HG03103 (cell line): ENCODE measurements at regions not wholly inside any gene's neighbourhood (a gene's known extent, or its start where the extent isn't known, plus 50 kb on each side); places are given as distances from the start of the nearest gene placed in this dataset.

Experiments used
- ATAC-seq: cut with Tn5 transposase; IDR thresholded peaks from one replicate; pipeline ENCODE4 v1.9.1; 2021; ENCODE audit warnings: low read depth; ENCODE audit not compliant: unreplicated experiment

DNA sequence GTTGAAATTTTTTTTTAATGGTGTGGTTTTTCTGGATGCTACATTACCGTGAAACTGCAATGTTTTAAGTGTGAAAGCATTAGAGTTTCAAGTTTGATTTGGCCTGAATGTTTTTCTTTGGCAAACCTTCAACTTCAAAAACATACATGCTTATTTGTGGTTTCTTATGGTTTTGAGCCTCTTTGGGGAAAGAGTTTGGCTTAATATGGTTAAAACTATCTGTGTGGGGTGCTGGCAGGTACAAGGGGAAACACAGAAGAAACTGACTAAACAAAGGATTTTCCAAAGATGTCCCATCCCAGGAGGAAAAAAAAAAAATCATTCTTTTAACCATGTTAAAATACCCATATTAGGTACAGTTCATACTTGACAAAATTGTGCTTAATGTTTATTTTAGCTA, 121.1 kb downstream of the HGF start:
- ATAC-seq = no peak

DNA sequence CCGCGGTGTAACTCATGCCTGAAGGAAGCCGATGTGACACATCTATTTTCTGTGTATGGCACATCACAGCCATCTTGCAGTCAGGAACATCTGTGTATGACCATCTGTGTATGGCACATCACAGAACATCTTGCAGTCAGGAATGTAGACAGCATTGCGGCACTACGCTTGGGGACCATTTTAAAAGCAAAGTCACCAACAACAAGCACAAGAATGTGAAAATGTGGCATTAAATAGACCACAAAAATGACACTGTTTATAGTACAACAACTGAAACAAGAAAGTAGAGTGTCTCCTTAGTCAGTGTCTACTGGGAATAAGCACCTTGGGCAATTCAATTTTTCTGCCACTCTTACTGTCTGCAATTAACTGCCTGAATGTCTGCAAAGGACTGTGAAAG, 124.4 kb downstream of the HGF start:
- ATAC-seq = no peak

DNA sequence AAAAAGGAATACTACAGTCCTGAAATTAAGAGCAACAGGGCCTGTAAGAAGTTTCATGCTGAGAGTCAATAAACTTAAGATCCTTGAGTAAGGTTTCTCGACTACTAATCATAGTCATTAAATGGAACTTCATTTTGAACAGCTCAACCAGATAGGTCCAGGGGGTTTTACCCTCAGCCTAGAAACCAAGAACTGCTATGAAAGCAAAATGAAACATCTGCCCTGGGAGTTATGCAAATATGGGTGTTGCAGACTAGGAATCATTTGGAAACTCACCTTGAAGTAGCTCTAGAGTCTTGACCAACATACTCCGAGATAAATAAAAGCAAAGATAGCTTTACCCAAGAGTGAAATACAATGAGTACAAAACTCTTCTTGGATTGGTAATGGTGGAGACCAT, 128.0 kb downstream of the HGF start:
- ATAC-seq = no peak

DNA sequence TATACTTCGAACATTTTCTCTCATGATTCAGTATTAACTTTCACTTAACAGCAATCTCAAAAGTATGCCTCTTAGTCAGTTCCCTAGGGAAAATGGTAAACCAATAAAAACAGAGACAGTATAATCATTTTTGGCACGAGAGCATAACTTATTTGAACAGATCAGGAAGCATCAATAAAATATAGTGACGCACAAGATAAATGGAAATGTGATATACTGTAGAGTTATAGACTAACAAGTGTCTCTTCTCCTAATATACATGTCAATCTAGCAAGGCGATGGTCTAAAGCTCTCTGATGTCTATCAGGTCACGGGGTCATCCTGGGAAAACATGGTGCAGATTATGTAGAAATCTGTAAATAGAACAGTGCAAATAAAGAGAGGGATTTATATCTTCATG, 131.6 kb downstream of the HGF start:
- no peak for ATAC-seq

DNA sequence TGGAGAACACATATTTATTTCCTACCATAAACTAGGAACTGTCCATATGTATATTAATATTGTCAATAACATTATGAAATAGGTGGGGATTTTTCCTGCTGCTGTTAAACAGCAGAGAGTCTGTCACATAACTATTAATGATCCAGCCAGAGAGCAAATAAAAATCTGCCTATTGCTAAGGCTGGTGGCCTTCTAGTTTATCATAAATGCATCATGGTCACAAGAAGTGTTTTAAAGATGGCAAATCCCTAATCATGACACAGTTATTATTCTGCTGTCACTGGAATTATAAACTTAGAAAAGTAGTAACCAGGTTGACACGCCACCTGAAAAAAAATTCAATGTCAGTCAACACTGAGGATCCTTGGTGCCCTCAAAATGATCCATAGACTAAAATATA, 132.3 kb downstream of the HGF start:
- ATAC-seq = no peak

DNA sequence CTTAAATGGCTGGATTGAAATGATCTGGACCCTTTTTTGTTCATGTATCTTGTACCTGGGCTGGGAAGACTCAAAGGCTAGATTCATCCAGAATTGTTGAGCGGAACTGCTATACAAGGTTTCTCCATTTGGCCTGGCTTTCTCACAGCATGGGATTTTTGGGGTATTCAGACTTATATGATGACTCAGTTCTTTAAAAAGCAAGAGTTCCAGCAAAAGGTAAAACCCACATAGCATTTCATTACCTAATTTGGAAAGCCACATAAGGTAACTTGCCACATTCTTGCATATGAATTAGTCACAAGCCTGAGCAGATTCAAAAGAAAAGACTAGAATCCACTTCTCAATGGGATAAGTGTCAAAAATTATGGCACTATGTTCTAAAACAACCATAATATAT, 137.4 kb downstream of the HGF start:
- ATAC-seq = no peak

DNA sequence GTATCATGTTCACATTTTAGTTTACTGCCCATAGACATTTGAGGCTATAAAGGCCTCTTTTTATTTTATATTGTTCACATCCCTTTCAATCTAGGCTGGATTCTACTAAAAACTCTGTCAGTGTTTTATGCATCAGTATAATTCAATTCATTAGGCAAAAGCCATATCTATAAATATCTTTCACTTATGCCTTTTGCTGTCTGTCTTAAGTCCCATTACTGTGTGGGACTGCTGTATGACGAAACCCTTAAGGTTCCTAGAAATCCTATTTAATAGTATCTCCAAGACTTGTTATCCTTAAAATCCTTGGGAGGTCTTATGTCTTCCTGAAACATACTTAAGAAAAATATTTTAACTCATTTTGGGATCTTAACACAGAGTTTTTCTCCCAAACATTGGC, 139.2 kb downstream of the HGF start:
- no peak for ATAC-seq

DNA sequence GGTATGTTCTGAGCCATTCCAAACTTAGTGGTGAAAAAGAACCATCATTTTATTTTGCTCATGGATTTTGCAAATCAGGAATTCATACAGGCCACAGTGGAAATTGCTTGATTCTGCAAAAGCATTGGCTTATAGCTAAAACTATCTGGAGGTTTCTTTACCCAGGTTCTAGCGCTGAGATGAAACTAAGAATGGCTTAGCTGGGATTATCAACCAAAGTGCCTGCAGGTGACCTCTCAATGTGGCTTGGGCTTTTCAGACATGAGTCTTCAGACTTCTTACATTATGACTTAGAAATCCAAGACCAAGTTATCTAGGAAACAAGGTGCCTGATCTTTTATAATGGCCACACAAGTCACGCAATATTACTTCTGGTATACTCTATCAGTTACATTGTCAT, 140.1 kb downstream of the HGF start:
- no peak for ATAC-seq

DNA sequence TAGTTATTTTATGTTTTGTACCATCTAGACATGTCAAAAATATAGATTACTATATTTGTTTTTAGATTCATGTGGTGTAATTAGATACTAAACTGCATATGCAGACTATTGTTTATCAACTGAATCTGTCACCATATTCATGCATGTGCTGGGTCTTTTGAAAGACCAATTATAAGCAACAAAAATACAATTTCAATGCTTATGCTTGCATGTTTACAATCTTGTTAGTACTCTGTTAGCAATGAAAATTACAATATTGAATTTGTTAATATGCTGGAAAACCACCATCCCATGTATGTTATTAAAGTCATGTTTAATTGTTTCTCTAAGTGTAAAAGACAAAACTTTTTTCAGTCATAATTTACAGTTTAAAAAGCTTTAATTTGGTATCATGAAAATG, 140.9 kb downstream of the HGF start:
- no peak for ATAC-seq

DNA sequence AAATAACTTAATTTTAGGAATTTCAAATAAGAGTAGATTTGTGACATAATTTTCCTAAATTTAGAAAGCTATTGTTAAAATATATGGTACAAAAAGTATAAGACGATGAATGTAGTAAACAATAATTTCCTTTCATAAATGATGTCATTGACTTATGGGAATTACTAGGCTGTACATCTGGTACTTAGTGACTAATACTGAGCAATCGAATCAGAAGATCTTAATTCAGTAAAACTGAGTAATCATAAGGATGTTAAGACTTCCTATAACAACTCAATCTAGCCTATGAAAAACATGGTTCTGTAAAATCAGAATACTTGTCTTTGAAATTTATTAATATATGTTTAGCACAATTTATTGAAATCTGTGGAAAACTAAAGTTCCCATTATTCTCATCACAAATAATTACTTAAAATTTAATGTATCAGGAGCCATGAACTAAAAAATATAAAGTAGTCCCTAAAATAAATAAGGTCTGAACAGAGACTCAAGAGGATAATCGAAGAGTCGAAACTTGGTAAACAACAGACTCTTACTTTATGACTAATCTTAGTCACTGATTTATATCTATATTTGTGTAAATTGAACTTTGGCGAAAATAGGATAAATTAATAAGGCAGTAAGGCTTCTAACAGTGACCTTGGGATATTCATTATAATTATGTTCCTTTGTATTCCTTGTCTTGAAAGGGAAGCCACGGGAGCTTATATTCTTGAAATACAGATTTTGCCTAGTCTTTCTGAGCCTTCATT, 142.1 kb downstream of the HGF start:
- ATAC-seq = no peak

DNA sequence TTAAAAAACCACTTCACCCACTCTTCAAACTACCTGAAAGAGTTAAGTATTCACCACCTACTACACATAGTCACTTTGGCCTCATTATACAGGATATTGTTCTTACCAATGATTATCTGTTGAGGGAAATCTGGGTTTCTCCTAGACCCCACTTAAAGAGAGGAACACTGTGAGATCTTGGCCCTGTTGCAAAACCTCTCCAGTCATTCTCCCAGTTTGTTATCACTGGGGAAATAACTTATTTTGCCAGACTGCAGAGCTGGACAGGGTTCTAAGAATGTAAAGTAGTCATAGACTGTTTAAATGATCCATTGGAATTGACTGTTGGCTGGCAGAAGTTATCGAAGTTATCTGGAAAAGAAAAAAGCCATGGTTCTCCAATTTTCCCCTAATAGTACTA, 143.8 kb downstream of the HGF start:
- ATAC-seq = no peak

DNA sequence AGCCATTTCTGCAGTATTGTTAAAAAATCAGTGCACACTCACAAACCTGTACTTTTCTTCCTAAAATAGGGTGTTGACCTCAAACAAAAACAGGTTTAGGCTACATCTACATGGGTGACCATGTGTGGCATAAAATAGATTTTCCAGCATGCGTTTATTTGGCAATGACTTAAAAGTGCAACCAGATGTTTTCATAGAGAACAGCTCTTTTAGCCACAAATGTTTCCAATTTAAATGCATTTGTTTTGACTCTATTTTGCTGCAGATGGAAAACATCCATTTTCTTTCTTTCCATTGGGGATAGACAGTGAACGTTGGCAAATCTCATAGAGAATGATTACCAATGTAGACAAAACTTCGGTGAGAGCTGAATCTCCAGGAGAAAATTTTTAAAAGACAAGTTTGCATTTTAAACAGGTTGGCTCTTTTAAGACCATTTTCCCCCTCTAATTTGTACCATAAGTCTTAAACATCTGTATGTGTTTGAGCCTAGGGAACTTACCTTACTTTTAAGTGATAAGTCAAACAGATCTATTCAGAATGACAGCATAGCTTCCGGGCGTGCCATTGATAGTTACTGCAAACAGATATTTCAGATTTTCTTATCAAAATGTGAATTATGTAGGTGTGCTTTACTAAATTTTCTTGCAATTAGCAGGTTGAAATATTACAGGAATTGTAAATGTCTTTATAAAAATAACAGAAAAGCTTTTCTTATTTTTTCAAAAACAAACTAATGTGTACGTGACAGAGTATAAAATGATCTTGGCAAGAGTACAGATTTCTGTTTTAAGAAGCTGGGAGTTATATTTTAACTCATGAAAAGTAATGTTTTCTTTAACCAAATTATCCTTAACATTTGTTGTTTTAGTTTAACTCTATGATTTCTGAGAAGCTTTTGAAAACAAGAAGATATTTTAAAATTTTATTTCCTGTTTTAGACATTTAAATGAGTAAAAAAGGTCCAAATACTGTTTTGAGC, 144.9 kb downstream of the HGF start:
- no peak for ATAC-seq

DNA sequence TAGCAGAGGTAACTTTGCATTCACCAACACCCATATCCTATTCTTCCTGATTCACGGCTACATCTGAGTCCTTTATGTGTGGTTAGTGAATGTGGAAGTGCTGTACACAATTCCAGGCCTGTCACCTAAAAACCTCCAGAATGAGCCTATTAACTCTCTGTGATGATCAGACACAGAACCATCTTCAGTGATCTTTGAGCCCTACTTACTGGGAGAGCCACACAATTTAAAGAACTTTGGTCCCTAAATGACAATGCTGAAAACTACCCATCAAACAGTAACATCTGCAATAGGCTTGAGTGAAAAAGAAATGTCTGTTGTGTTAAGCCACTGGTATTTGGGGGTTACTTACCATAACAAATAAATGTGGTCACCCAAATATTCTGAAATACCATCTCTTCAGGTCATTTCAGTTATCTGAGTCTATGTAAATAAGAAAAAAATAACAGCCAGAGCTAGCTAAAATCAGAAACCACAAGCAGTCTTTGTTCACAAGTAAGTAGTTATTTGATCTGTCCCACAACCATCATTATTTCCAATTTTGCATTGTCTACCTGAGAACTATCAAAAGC, 145.7 kb downstream of the HGF start:
- ATAC-seq = no peak

DNA sequence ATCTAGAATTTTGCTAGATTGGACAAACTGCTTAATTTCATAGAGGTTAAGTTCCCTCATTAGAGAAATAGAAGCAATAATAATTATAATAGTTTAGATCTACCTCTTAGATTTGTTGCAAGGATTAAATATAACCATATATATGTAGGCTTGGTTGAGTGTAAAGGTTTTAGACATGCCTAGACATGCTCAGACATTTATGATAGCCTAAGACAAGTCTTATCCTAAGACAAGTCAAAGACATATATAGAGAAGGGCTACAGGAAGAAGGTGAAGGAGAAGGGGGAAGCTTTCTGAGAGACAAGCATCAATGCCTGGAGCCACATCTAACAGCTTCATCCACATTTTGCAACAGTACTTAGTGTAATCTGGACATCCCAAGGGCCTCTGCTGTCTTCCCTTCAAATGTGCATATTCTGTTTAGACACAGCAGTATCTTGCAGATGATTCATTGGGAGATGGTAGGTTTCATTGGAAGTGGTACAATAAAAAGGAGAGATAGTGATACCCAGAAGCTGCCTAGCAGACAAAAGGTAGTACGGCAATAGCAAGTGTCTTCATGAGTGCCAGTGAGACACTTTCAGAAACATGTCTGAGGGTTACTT, 146.5 kb downstream of the HGF start:
- no peak for ATAC-seq

DNA sequence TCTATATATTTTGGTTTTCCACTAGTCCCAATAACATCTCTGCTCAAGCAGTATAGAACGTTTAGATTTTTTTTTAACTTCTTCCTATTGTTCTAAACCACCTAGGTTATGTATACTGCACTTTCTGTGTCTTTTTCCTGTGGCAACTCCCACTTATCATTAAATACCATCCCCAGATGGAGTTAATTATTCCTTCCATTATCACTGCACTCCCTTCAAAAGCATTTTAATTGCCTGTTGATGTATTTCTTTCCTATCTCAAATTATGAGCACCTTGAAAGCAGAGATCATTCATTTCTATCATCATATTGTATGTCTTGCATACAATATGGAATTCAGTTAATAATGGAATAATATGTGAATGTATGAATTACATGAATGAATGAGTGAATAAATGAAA, 148.0 kb downstream of the HGF start:
- ATAC-seq = no peak

DNA sequence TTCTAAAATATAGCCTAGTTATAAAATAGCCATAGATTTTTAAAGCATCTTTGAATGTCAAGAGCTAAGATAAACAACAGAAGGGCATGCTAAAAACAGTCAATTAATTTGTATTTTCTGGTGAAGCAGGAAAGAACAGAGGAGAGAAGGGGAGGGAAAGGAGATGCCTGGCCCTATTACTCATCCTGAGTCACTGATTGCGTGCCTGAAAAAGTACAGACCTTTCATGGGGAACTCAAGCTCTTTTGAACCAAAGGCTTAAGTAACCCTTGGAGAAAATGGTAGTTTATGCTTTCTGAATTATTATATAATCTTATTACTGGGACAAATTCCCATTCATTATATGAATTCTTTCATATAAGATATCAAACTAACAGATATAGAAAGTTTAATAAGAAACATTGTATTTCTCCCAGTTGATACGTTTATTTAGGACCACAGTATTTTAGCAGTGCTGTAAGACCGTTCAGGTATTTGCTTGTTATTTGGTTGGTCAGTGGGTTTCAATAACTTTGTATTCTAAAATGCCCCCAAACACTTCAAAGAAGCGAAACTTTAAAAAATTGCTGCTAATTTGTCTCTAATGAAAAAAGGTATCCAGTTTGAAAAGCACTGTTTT, 151.3 kb downstream of the HGF start:
- no peak for ATAC-seq

DNA sequence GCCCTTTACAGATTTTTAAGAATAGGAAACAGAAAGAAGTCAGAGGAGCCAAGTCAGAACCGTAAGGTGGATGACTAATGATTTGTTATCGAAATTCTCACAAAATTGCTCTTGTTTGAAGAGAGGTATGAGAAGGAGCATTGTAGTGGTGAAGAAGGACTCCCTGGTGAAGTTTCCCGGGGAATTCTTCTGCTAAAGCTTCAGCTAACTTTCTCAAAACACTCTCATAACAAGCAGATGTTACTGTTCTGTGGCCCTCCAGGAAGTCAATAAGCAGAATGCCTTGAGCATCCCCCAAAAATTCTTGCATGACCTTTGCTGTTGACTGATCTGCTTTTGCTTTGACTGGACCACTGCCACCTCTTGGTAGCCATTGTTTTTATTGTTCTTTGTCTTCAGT, 152.9 kb downstream of the HGF start:
- no peak for ATAC-seq

DNA sequence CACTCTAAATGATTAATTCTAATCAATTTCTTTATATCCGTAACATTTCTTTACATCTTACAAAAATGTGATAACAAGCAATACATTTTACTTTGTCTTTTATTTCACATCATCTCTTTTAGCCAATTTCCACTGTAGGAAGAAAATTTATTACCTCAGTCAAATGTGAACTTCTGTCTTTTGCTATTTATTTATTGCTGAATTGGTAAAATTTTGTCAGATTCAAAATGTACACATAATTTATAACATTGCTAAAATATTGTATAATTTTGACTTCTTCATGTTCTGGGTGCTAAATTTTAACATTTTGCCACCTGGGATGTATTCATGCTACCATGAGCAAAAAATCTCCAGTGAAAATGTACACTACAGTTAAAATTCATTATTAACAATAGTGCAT, 158.0 kb downstream of the HGF start:
- no peak for ATAC-seq

DNA sequence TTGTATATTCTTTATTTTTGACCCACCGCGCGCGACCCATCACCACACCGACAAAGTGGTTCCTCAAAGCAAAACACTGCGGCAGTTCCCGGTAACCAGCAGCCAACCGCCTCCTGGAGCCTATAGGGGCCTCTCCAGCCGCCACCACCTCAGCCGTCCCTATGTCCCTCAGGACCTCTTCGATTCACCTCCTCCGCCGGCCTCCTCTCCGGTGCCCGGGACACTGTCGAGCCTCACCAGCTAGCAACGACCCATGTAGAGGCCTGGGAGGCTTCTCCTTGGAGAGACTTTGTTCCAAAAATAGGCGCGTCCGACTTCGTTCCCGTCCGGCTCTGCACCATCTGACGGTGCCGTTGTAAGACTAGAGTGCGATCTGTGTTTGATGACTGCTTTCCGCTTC, 158.8 kb downstream of the HGF start:
- ATAC-seq = no peak

DNA sequence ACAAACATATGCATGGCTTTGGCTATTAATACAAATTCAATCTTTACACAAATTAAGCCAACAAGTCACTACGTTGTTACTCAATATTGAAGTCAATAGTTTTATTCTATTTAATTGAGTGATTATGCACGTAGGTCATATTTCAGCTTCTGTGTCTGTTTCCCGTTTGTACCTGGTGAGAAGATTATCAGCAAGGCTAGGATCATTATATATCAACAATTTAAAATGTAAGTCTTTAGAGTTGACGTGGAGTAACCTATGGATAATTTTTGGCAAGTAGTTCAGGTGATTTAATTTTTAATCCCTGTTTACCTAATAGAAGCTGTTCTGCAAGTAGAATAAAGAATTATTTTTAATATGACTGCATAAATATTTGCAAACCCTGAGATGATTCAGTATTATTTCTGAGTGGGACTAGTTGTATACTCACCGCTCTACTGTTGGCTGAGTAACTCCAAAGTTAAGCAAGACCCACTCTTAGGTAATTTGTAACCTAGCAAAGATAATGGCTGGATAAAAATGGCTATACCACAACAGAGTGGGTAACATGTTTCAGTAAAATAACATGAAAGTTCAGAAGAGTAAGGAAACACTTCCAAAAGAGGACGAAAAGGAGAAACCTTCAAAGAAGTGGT, 161.0 kb downstream of the HGF start:
- ATAC-seq = no peak
